GM18502 (cell line): ENCODE measurements at regions not wholly inside any gene's neighbourhood (a gene's known extent, or its start where the extent isn't known, plus 50 kb on each side); places are given as distances from the start of the nearest gene placed in this dataset.
A peak's percentile ranks its signal among the peaks of the same experiment; 100 is the strongest.

Experiments used
- ATAC-seq: cut with Tn5 transposase; IDR thresholded peaks from one replicate; pipeline ENCODE4 v1.9.1; 2021; ENCODE audit warnings: mild to moderate bottlenecking; ENCODE audit not compliant: unreplicated experiment, poor library complexity

DNA sequence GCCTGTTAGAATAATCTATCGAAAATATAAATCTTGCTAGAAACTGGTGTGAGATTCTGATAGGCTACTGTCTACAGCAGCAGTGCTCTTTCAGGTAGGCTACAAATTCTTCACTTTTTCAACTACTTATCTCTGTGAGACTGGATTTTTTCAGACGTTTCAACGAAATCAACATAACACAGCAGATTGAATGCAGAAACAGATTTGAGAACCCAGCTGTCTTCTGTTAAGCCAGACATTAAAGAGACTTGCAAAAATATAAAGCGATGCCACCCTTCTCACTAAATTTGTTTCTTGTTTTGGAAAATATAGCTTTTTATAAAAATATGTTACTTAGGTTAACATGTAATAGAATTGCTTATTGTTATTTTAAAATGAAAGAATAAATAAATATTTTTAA lies 140.6 kb upstream of the PHACTR1 start:
- no peak for ATAC-seq

GRCh38 chr6:12576389-12576788 lies 140.2 kb upstream of the PHACTR1 start:
- ATAC-seq: no peak

DNA sequence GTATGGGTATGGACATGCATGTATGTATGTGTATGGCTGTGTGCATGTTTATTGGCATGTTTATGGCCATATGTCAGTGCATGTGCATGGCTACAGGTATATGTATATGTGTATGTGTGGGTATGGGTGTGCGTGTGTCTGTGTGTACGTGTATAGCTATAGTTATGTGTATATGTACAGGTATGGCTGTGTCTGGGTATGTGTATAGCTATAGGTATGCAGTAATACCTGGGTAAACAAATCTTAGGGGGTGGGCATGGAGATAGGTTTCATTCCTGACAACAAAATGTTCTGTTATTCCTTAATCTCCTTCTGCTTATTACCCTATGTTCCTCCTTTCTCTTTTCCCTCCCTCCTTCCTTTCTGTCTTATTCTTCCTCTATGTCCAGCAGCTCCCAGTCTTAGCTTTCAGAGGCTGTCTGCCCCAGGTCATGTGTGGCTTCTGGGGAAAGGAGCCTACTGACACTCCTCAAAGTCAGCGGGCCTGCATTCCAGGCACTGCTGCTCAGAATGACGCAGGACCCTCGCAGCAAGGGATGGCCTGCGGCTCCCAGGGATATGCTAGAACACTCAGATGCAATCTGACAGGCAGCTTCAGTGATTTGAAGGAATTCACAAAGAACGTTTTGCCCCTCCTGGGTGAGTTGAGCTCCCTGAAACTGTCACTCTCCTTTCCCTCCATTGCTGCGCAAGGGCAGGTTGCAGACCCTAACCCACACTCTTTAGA lies 139.3 kb upstream of the PHACTR1 start:
- no peak for ATAC-seq

- no peak for ATAC-seq
Observed at GRCh38 chr6:12578097-12578496, 138.5 kb upstream of the PHACTR1 start.

- ATAC-seq: no peak
Observed at GRCh38 chr6:12578751-12579150, 137.8 kb upstream of the PHACTR1 start.

- ATAC-seq: no peak
Observed at GRCh38 chr6:12580290-12580689, 136.3 kb upstream of the PHACTR1 start.

DNA sequence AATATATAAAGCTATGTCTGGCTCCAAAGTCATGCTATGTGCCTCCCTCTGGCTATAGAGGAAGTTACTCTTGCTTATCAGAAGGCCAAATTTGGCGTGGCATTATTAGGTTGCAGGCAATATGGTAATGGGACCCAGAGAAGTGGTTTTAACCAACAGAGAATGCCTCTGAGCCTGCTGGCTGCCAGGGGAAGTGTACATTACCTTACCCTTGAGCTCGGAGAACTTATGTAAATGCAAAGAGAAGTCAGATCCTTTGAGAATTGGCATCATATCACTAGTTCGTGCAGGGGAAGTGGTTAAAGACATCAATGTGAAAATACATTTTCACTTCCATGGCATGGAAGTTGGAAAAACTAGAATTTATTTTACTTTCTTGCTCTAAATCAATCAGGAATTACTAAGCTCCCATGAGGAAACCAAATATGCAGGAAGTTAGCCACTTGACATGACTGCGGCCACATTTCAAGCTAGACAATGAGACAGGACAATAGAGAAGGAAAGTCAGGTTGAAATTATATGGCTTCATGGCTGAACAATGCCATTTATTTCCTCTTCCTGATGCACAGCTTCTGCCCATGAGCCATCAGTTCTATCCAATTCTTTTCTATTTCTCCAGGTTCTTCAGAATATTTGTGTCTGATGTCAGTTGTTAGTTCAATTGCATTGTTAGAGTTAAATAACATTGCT lies 134.0 kb upstream of the PHACTR1 start:
- no peak for ATAC-seq

DNA sequence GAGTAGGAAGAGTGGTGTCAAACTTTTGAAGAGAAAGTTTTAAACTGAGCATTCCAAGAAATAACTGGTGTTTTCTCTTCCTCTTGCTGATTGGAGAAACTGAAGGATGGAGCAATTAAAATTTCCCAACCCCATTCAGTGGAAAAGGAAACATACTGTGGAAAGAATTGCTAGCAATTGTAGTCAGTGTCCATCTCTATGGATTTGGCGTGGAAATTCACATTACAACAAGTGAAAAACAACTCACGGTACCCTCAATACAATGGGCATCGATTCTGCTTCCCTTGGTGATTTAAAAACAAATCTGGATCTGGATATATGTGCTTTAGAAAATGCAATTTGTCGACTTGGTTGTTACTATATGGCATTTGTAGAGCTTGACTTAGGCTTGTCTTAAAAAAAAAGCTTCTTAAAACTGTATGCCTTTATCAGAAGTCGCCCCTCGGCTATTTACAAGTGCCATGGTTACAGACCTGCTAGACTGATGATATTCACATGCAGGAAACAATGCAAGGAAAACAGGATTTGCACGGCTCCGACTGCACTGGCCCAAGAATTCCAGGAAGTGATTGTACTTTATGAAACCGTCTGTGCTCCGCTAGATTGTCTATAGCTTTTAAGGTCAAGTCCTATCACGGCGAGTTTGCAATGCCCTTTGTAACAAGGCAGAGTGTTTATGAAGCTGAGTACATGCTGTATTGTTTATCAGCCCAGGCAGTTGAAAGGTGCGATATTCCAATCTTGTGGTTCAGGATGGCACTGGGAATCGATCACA lies 131.7 kb upstream of the PHACTR1 start:
- no peak for ATAC-seq

DNA sequence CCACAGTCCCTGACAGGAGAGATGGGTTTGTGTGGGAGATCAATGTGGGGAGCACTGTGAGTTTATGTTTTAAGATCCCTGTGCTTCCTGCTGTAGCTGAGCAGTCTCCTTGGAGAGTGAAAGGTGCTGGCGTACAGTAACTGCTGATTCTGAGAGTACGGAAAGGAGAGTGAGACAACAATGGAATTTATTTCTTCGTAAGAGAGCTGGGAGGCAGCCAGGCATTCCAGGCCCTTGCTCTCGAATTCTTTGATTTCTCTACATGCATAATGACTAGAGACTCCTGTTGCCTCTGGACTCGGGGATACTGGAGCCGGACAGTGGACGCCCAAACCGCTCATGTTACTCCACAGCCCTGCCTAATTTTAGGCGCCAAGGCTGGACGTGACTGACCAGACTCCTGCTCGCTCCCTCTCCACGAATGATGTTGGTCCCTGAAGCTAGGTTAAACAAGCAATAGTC lies 131.0 kb upstream of the PHACTR1 start:
- ATAC-seq: no peak

- no peak for ATAC-seq
Observed at GRCh38 chr6:12586721-12587480, 129.7 kb upstream of the PHACTR1 start.

GRCh38 chr6:12590901-12591300 lies 125.7 kb upstream of the PHACTR1 start:
- ATAC-seq: no peak

DNA sequence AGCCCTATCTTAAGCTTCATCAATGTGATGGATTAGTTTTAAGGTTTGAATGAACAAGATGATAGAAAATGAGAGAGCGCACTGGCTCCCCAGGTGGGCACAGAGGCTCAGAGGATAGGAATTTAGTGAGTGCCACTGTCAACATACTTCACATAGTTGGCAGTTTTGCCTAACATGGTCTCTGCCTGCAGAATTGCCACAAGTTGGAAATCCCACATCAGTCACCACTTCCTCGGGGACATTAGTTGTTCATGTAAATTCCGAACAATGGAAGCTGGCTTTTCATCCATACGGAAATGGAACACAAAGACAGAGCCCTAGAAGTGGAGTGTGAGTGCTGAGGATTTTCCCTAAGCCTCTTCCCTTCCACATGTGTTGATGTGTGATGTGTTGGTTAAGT lies 123.9 kb upstream of the PHACTR1 start:
- ATAC-seq: no peak

DNA sequence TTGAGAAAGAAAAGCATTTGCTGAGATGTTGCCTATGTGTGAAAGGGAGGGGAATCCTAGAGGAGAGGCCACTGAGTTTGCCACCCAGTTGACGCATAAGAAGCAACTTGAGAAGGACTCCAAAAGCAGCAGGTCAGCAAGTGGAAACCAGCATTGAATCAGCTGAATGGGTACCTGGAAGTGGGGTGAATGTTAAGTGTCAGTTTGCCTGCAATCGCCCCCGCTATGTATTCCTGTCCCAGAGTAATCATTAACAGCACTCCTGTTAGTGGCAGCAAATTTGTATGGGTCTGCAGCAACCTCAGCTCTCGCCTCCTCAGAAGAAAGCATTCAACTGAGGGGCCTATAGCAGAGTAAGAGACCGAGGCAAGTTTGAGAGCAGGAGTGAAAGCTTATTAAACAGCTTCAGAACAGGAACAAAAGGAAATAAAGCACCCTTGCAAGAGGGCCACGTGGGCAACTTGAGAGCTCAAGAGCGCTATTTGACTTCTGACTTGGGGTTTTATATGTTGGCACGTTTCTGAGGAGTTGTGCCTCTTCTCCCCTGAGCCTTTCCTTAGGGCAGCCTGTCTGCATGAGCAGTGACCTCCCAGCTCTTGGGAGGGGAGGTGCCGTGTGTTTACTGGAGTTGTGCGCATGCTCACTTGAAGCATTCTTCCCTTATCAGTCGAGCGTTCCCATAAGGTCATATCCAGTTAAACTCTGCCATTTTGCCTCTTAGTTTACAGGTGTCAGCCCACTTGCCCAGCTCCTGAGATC lies 122.6 kb upstream of the PHACTR1 start:
- ATAC-seq: no peak

GRCh38 chr6:12594530-12594893 lies 122.1 kb upstream of the PHACTR1 start:
- ATAC-seq: no peak

- peak; percentile 78 for ATAC-seq
Observed at GRCh38 chr6:12595161-12595811, 121.3 kb upstream of the PHACTR1 start.

GRCh38 chr6:12596731-12597130 lies 119.8 kb upstream of the PHACTR1 start:
- no peak for ATAC-seq

- no peak for ATAC-seq
Observed at GRCh38 chr6:12598919-12599318, 117.6 kb upstream of the PHACTR1 start.

DNA sequence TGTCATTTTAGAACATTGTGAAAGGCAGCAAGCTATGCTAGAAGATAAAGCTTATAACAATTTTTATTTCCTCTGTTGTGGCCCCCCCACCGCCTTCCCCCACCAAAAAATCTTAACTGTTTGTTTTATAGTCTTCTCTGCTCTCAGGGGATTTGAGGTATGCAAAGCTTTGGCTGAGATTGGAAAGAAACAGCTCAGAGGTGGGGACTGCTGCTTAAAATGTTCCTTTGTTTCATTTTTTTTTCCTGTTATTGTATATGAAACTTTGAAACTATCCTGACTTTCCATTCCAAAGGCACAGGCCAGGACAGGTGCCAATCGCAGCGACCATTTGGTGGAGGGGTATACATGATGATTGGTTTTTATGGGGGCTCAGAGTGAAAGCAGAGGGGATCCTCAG lies 114.7 kb upstream of the PHACTR1 start:
- no peak for ATAC-seq

- no peak for ATAC-seq
Observed at GRCh38 chr6:12602342-12602741, 114.2 kb upstream of the PHACTR1 start.
